Ovary (tissue), 3 donors: ENCODE measurements at regions not wholly inside any gene's neighbourhood (a gene's known extent, or its start where the extent isn't known, plus 50 kb on each side); places are given as distances from the start of the nearest gene placed in this dataset.

Source experiments
- CTCF ChIP-seq, 3 donors: fragments of 450-650 bp in 2 of 3; fragments of 200-600 bp in 1 of 3; IDR thresholded peaks; one replicate each; pipeline versions ENCODE4 v1.5.1 to v1.8.0; 2016 to 2022; ENCODE audit warnings: antibody characterized with exemption in 3 of 3, mild to moderate bottlenecking in 1 of 3
- POLR2A ChIP-seq: fragments of 450-650 bp; IDR thresholded peaks from one replicate; pipeline ENCODE4 v1.6.1; 2017; ENCODE audit warnings: antibody characterized with exemption, mild to moderate bottlenecking, moderate library complexity
- donor health status: DM: no; HTN: no; CAD: no.

GRCh38 chr13:80669112-80669511, 328.2 kb upstream of the SPRY2 start:
- TF ChIP-seq CTCF (IDR thresholded peaks at IDR 0.05) (no peak), POLR2A (no peak)
